Lower lobe of right lung (tissue), 2 donors: ENCODE measurements at regions not wholly inside any gene's neighbourhood (a gene's known extent, or its start where the extent isn't known, plus 50 kb on each side); places are given as distances from the start of the nearest gene placed in this dataset.

ENCODE experiments used
- ATAC-seq, 2 donors: fragments of 200-7000 bp; cut with Tn5 transposase; one replicate each; pipeline ENCODE4 v1.9.1; 2020 to 2022; ENCODE audit warnings: mild to moderate bottlenecking in 2 of 2, moderate library complexity in 2 of 2
- DNase-seq: peaks from one replicate; pipeline ENCODE4 v3.0.0-alpha.2; 2020
- H3K27ac ChIP-seq: fragments of 200-600 bp; one replicate; pipeline ENCODE4 v1.8.0; 2022
- H3K27me3 ChIP-seq: fragments of 200-600 bp; one replicate; pipeline ENCODE4 v1.8.0; 2022; ENCODE audit warnings: low read depth
- H3K36me3 ChIP-seq: fragments of 200-600 bp; one replicate; pipeline ENCODE4 v1.8.0; 2022; ENCODE audit warnings: mild to moderate bottlenecking
- H3K4me1 ChIP-seq: fragments of 200-600 bp; one replicate; pipeline ENCODE4 v1.8.0; 2022
- H3K4me3 ChIP-seq: fragments of 200-600 bp; one replicate; pipeline ENCODE4 v1.8.0; 2022; ENCODE audit warnings: mild to moderate bottlenecking
- H3K9me3 ChIP-seq: fragments of 200-600 bp; one replicate; pipeline ENCODE4 v1.8.0; 2022
- intact Hi-C: fragments of 100-400 bp; cut with DNase I; formaldehyde crosslinking; loops from one replicate; pipeline ENCODE4 v1.11.0; 2022
- TF ChIP-seq, protein P1 (sequence below): fragments of 200-600 bp; IDR thresholded peaks from one replicate; pipeline ENCODE4 v1.8.0; 2022; ENCODE audit warnings: antibody characterized with exemption, mild to moderate bottlenecking
- donor health status: DM: no; HTN: yes; CAD: no; lungs with severe emphysema.

DNA sequence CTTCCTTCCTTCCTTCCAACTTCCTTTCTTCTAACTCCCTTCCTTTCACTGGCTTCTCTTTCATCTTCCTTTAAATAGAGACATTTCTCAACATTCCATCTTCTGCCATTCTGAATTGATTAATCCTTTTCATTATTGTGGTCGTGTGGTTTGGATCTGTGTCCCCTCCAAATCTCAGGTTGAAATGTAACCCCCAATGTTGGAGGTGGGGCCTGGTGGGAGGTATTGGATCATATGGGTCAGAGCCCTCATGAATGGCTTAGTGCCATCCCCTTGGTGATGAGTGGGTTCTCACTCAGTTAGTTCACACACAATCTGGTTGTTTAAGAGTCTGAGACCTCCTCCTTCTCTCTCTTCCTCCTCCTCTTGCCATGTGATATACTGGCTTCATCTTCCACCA lies 130.9 kb upstream of the SV2C start:
- no peaks in the 10 kb centered on the region for H3K27me3 ChIP-seq
- H3K4me3 ChIP-seq = no peak overlapping the region
- no peaks in the 10 kb centered on the region for H3K4me1 ChIP-seq
- H3K9me3 ChIP-seq = no peaks in the 10 kb centered on the region
- intact Hi-C loops = no loop called here
- H3K36me3 ChIP-seq = no peaks in the 10 kb centered on the region
- ATAC-seq = no peak
- TF ChIP-seq, protein P1, sequence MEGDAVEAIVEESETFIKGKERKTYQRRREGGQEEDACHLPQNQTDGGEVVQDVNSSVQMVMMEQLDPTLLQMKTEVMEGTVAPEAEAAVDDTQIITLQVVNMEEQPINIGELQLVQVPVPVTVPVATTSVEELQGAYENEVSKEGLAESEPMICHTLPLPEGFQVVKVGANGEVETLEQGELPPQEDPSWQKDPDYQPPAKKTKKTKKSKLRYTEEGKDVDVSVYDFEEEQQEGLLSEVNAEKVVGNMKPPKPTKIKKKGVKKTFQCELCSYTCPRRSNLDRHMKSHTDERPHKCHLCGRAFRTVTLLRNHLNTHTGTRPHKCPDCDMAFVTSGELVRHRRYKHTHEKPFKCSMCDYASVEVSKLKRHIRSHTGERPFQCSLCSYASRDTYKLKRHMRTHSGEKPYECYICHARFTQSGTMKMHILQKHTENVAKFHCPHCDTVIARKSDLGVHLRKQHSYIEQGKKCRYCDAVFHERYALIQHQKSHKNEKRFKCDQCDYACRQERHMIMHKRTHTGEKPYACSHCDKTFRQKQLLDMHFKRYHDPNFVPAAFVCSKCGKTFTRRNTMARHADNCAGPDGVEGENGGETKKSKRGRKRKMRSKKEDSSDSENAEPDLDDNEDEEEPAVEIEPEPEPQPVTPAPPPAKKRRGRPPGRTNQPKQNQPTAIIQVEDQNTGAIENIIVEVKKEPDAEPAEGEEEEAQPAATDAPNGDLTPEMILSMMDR = no peak
- no peak for DNase-seq
- no peak overlapping the region for H3K27ac ChIP-seq

DNA sequence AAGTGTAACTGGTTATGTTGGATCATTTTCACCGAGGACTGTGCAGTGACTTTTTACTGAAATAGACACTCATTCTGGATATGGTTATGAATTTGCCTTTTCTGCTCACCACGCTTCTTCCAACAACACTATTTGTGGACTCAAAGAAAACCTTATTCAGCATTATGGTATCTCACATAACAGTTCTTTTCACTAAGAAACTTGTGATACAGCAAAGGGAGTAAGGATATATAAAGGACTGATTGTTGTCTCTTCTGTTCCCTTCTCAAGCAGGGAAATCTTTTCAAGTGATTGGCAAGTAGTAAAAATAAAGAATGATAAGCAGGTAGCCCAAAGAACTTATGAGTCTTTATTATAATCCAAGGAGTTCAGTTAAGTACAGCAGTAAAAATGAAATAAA lies 131.5 kb upstream of the SV2C start:
- no peak for ATAC-seq
- intact Hi-C loops = no loop called here
- H3K4me3 ChIP-seq = no peak overlapping the region
- no peaks in the 10 kb centered on the region for H3K36me3 ChIP-seq
- no peaks in the 10 kb centered on the region for H3K4me1 ChIP-seq
- H3K9me3 ChIP-seq = no peaks in the 10 kb centered on the region
- no peaks in the 10 kb centered on the region for H3K27me3 ChIP-seq
- no peak for DNase-seq
- TF ChIP-seq, protein P1 = no peak
- no peak overlapping the region for H3K27ac ChIP-seq

DNA sequence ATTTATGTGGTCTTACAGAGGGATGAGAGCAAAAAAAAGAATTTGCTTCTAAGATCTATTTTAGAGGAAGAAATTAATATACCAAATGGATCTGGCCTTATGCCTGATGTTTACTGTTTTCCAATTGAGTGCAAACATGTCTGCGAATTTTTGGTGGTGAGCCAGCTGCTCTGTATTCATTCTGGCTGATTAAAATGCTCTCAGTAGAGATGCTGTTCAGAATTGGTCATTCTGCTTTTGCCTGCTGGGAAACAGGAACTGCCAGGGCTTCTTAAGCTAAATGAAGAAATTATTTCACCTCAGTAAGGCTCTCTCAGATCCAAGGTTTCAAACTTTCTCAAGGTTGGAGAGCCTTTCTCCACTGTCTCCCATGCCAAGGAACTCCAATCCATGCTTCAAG lies 132.0 kb upstream of the SV2C start:
- no peaks in the 10 kb centered on the region for H3K36me3 ChIP-seq
- H3K9me3 ChIP-seq = no peaks in the 10 kb centered on the region
- no peak overlapping the region for H3K27ac ChIP-seq
- no peaks in the 10 kb centered on the region for H3K4me1 ChIP-seq
- TF ChIP-seq, protein P1 = no peak
- no peak overlapping the region for H3K4me3 ChIP-seq
- intact Hi-C loops = no loop called here
- H3K27me3 ChIP-seq = no peaks in the 10 kb centered on the region
- ATAC-seq (no peak), DNase-seq (no peak)

DNA sequence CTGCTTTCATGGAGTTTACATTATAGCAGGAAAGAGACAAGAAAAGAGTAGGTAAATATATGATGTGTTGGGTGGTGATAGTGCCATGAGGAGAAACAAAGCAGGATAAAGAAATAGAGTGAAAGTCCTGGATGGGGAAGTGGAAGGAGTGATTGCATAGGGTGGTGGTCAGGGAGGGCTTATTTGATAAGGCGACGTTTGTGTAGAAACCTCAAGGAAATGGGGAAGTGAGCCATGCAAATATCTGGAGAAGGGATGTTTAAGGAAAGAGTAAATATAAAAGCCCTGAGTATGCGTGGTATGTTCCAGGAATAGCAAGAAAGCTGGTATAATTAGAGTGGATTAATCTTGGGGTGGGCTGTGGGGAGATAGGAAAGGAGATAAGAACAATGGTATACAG lies 134.7 kb upstream of the SV2C start:
- Histone ChIP-seq H3K4me3 (no peak overlapping the region), H3K9me3 (no peaks in the 10 kb centered on the region), H3K27ac (no peak overlapping the region), H3K27me3 (no peaks in the 10 kb centered on the region), H3K36me3 (no peaks in the 10 kb centered on the region), H3K4me1 (no peaks in the 10 kb centered on the region)
- TF ChIP-seq, protein P1 = no peak
- no peak for DNase-seq
- intact Hi-C loops = no loop called here
- no peak for ATAC-seq

DNA sequence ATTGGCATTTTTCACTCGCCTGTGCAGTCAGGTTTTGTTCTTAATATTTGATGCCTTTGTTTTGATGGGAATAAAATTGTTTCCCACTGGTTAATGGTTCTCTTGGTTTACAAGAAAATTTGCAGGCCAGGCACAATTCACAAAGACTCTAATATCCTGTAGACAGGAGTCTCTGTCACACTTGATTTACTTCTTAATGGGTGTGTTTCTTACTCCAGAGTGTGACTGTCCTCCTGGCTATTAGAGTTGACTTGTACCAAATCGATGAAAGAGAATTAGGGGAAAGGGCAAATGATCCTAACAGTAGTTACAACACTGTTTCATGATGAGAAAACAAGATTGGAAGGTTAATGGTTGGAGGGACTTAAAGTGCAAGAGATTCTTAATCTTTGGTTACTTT lies 142.8 kb upstream of the SV2C start:
- Histone ChIP-seq H3K9me3 (no peaks in the 10 kb centered on the region), H3K36me3 (no peaks in the 10 kb centered on the region), H3K27me3 (no peaks in the 10 kb centered on the region), H3K4me3 (no peak overlapping the region), H3K27ac (no peak overlapping the region), H3K4me1 (no peaks in the 10 kb centered on the region)
- intact Hi-C loops = no loop called here
- TF ChIP-seq, protein P1 = no peak
- ATAC-seq (no peak), DNase-seq (no peak)

DNA sequence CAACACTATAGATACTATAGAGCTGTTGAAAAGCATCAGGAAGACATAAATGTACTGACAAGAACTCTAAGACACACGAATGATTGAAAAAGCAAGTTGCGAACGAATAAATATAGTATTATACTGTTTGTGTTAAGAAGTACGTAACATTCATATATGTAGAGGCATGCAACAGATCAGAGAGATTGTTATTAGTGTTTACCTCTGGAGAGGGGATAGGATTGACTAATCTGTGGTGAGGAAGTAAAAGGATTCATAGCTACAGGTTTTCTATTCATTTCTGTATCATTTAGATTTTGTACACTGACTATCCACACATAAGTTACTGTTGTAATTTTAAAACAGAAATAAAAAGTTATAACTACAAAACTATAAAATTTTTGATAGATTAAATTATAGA lies 147.6 kb upstream of the SV2C start:
- no peak overlapping the region for H3K4me3 ChIP-seq
- intact Hi-C loops = no loop called here
- no peaks in the 10 kb centered on the region for H3K27me3 ChIP-seq
- no peak for DNase-seq
- ATAC-seq = no peak
- TF ChIP-seq, protein P1 = no peak
- H3K27ac ChIP-seq = no peak overlapping the region
- H3K9me3 ChIP-seq = no peaks in the 10 kb centered on the region
- H3K4me1 ChIP-seq = no peaks in the 10 kb centered on the region
- no peaks in the 10 kb centered on the region for H3K36me3 ChIP-seq
